ENCODE measurements at regions not wholly inside any gene's neighbourhood (a gene's known extent, or its start where the extent isn't known, plus 50 kb on each side); places are given as distances from the start of the nearest gene placed in this dataset.

DNA sequence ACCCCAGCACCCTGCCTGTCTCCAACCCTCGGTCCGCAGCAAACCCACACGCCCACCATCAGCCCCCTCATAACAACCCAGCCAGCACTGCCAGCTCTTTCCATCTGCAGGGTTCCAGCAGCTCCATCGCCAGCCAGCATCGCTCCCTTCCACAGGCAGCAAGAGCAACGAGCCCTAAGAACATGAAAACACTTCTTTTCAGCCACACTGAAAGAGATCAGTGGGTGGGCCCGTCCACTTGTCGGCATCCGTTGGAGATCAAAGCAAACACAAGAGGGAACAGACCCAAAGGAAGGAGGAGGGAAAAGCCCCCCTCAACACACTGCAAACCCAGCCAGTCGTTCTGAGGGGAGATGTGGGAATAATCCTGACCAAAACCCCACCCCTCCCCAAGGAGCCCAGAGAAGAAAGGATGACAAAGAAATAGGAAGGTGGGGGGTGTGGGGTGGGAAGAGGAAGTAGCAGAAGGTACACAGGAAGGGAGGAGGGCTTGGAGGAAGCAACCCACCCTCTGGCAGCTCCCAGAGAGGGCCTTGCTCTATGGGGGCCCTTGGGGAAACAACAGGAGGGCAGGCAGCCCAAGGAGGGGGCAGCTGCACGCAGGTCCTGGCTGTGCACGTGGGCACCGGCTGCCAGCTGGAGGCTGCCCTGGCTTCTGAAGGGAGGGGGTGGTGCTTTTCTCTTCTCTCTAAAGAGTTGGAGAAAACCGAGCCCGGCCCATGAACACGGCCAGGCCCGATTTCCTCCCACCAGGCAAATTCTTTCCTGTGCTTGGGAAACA is 473.6 kb upstream of the PROK2 start:
- TF ChIP-seq CTCF (IDR thresholded peaks at IDR 0.05) (no peak), POLR2A (IDR thresholded peaks at IDR 0.05) (no peak), EP300 (IDR thresholded peaks at IDR 0.05) (no peak)
